Mammary epithelial cell (primary cell): ENCODE measurements at regions not wholly inside any gene's neighbourhood (a gene's known extent, or its start where the extent isn't known, plus 50 kb on each side); places are given as distances from the start of the nearest gene placed in this dataset.

Experiments
- EZH2 ChIP-seq: IDR thresholded peaks from 2 replicates; pipeline ENCODE4 v1.6.1; 2012; ENCODE audit warnings: low read length, inconsistent platforms, borderline replicate concordance
- TF ChIP-seq, protein P1 (sequence below), 2 donors: IDR thresholded peaks in 1 of 2; conservative IDR thresholded peaks in 1 of 2; 2 replicates each; pipeline ENCODE4 v1.5.1; 2011 to 2012; ENCODE audit warnings: inconsistent platforms in 2 of 2, low read length in 2 of 2, mild to moderate bottlenecking in 2 of 2, control low read depth in 1 of 2, low read depth in 1 of 2; ENCODE audit not compliant: insufficient read depth in 1 of 2; ENCODE audit errors: extremely low read depth in 1 of 2

DNA sequence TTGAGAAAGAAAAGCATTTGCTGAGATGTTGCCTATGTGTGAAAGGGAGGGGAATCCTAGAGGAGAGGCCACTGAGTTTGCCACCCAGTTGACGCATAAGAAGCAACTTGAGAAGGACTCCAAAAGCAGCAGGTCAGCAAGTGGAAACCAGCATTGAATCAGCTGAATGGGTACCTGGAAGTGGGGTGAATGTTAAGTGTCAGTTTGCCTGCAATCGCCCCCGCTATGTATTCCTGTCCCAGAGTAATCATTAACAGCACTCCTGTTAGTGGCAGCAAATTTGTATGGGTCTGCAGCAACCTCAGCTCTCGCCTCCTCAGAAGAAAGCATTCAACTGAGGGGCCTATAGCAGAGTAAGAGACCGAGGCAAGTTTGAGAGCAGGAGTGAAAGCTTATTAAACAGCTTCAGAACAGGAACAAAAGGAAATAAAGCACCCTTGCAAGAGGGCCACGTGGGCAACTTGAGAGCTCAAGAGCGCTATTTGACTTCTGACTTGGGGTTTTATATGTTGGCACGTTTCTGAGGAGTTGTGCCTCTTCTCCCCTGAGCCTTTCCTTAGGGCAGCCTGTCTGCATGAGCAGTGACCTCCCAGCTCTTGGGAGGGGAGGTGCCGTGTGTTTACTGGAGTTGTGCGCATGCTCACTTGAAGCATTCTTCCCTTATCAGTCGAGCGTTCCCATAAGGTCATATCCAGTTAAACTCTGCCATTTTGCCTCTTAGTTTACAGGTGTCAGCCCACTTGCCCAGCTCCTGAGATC is 122.6 kb upstream of the PHACTR1 start:
- TF ChIP-seq EZH2, result no peak
- TF ChIP-seq, protein P1, sequence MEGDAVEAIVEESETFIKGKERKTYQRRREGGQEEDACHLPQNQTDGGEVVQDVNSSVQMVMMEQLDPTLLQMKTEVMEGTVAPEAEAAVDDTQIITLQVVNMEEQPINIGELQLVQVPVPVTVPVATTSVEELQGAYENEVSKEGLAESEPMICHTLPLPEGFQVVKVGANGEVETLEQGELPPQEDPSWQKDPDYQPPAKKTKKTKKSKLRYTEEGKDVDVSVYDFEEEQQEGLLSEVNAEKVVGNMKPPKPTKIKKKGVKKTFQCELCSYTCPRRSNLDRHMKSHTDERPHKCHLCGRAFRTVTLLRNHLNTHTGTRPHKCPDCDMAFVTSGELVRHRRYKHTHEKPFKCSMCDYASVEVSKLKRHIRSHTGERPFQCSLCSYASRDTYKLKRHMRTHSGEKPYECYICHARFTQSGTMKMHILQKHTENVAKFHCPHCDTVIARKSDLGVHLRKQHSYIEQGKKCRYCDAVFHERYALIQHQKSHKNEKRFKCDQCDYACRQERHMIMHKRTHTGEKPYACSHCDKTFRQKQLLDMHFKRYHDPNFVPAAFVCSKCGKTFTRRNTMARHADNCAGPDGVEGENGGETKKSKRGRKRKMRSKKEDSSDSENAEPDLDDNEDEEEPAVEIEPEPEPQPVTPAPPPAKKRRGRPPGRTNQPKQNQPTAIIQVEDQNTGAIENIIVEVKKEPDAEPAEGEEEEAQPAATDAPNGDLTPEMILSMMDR (conservative IDR thresholded peaks at IDR 0.05 in 1 of 2, IDR thresholded peaks at IDR 0.05 in 1 of 2; ENCODE audit: extremely low read depth in 1 of 2, insufficient read depth in 1 of 2, low read depth in 1 of 2, low read length in 2 of 2), result no peak
